ENCODE measurements at regions not wholly inside any gene's neighbourhood (a gene's known extent, or its start where the extent isn't known, plus 50 kb on each side); places are given as distances from the start of the nearest gene placed in this dataset.

DNA sequence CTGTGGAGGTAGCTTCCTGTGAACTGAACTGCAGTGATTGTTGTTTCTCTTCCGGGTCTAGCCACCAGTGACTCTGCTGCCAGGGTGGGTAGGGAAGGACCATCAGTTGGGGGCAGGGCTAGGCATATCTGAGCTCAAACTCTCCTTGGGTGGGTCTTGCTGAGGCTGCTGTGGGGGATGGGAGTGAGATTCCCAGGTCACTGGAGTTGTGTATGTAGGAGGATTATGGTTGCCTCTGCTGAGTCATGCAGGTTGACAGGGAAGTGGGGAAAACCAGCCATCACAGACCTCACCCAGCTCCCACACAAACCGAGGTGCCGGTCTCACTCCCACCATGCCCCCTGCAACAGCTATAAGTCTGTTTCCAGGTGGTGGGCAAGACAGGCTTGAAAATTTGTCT is 1937.8 kb downstream of the PCDH7 start:
- peak overlapping the region in 1 of 7 donors; percentile 36 for H3K27ac Mint-ChIP-seq
- no peaks in the 10 kb centered on the region for H3K36me3 Mint-ChIP-seq
- peaks cover 0 to 12% (median 8%) of the 10 kb centered on the region in 7 donors for H3K9me3 Mint-ChIP-seq
- no peaks in the 10 kb centered on the region for H3K36me3 ChIP-seq (replicated peaks in 1 of 2; ENCODE audit: control insufficient read depth in 1 of 2, insufficient read depth in 2 of 2, low read length in 2 of 2)
- no peak for DNase-seq
- H3K9ac ChIP-seq (ENCODE audit: insufficient read depth, low read length, poor library complexity, severe bottlenecking), result no peak overlapping the region
- no peak overlapping the region for H3K27ac ChIP-seq (ENCODE audit: low read depth in 1 of 2, low read length in 2 of 2)
- TF ChIP-seq, protein P1, sequence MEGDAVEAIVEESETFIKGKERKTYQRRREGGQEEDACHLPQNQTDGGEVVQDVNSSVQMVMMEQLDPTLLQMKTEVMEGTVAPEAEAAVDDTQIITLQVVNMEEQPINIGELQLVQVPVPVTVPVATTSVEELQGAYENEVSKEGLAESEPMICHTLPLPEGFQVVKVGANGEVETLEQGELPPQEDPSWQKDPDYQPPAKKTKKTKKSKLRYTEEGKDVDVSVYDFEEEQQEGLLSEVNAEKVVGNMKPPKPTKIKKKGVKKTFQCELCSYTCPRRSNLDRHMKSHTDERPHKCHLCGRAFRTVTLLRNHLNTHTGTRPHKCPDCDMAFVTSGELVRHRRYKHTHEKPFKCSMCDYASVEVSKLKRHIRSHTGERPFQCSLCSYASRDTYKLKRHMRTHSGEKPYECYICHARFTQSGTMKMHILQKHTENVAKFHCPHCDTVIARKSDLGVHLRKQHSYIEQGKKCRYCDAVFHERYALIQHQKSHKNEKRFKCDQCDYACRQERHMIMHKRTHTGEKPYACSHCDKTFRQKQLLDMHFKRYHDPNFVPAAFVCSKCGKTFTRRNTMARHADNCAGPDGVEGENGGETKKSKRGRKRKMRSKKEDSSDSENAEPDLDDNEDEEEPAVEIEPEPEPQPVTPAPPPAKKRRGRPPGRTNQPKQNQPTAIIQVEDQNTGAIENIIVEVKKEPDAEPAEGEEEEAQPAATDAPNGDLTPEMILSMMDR (IDR thresholded peaks at IDR 0.05), result no peak
- peaks cover 0 to 10% of the 10 kb centered on the region in 2 donors for H3K9me3 ChIP-seq (replicated peaks in 1 of 2; ENCODE audit: control insufficient read depth in 1 of 2, insufficient read depth in 1 of 2, low read length in 2 of 2)
- WGBS (ENCODE audit: insufficient coverage), result 33% methylated on average over 1 of the region's 3 CpGs
- no peaks in the 10 kb centered on the region for H4K20me1 ChIP-seq (ENCODE audit: insufficient read depth, low read length)
- no peaks in the 10 kb centered on the region for H3K27me3 Mint-ChIP-seq (ENCODE audit: low read depth in 3 of 3)
- no peaks in the 10 kb centered on the region for H3K79me2 ChIP-seq (ENCODE audit: insufficient read depth, low read length)
- intact Hi-C loops (cut with micrococcal nuclease), result no loop called here
- no peaks in the 10 kb centered on the region for H3K27me3 ChIP-seq (ENCODE audit: control insufficient read depth in 2 of 2, insufficient read depth in 2 of 2, low read length in 2 of 2)
- no peak overlapping the region for H3K4me3 ChIP-seq (replicated peaks in 1 of 3; ENCODE audit: low read depth in 2 of 3, low read length in 3 of 3)
- no peak overlapping the region for H3K4me3 Mint-ChIP-seq
- H2AFZ ChIP-seq (ENCODE audit: insufficient read depth, low read depth, low read length, poor library complexity, severe bottlenecking), result no peak overlapping the region
- H3K4me2 ChIP-seq (replicated peaks; ENCODE audit: extremely low read depth, low read length, poor library complexity, severe bottlenecking), result no peak overlapping the region
- H3K4me1 ChIP-seq (ENCODE audit: control insufficient read depth in 1 of 2, insufficient read depth in 2 of 2, low read length in 2 of 2), result no peaks in the 10 kb centered on the region
- H3K4me1 Mint-ChIP-seq, result no peaks in the 10 kb centered on the region

DNA sequence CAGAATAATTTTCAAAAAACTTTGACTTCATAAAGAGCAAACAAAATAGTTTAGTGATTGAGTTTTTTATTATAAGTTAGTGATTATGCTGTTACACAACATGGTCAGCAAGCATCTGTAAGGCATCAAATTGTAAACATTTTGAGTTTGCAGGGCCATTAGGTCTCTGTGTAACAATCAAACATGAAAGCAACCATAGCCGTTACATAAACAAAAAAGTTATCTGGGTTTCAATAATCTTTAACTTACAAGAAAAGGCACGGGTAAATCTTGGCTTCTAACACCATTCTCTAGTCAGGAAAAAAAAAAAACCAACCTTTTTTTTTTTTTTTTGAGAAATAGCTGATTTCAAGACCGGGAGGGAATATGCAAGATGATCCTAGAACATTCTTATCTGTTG is 1941.1 kb downstream of the PCDH7 start:
- no peaks in the 10 kb centered on the region for H3K79me2 ChIP-seq (ENCODE audit: insufficient read depth, low read length)
- no peaks in the 10 kb centered on the region for H3K36me3 ChIP-seq (replicated peaks in 1 of 2; ENCODE audit: control insufficient read depth in 1 of 2, insufficient read depth in 2 of 2, low read length in 2 of 2)
- no peak overlapping the region for H3K4me3 ChIP-seq (replicated peaks in 1 of 3; ENCODE audit: low read depth in 2 of 3, low read length in 3 of 3)
- H3K9ac ChIP-seq (ENCODE audit: insufficient read depth, low read length, poor library complexity, severe bottlenecking), result no peak overlapping the region
- intact Hi-C loops (cut with micrococcal nuclease), result no loop called here
- Mint-ChIP-seq H3K9me3 (peaks cover 0 to 11% (median 7%) of the 10 kb centered on the region in 7 donors), H3K27ac (no peak overlapping the region), H3K27me3 (ENCODE audit: low read depth in 3 of 3) (no peaks in the 10 kb centered on the region), H3K4me3 (no peak overlapping the region), H3K36me3 (no peaks in the 10 kb centered on the region), H3K4me1 (no peaks in the 10 kb centered on the region)
- no peak overlapping the region for H2AFZ ChIP-seq (ENCODE audit: insufficient read depth, low read depth, low read length, poor library complexity, severe bottlenecking)
- TF ChIP-seq, protein P1 (IDR thresholded peaks at IDR 0.05), result no peak
- DNase-seq, result no peak
- WGBS (ENCODE audit: insufficient coverage), result no CpG with 5 or more reads among the region's 3 CpGs
- H3K4me2 ChIP-seq (replicated peaks; ENCODE audit: extremely low read depth, low read length, poor library complexity, severe bottlenecking), result no peak overlapping the region
- H3K4me1 ChIP-seq (ENCODE audit: control insufficient read depth in 1 of 2, insufficient read depth in 2 of 2, low read length in 2 of 2), result no peaks in the 10 kb centered on the region
- no peak overlapping the region for H3K27ac ChIP-seq (ENCODE audit: low read depth in 1 of 2, low read length in 2 of 2)
- no peaks in the 10 kb centered on the region for H3K27me3 ChIP-seq (ENCODE audit: control insufficient read depth in 2 of 2, insufficient read depth in 2 of 2, low read length in 2 of 2)
- peaks cover 0 to 10% of the 10 kb centered on the region in 2 donors for H3K9me3 ChIP-seq (replicated peaks in 1 of 2; ENCODE audit: control insufficient read depth in 1 of 2, insufficient read depth in 1 of 2, low read length in 2 of 2)
- H4K20me1 ChIP-seq (ENCODE audit: insufficient read depth, low read length), result no peaks in the 10 kb centered on the region
